ENCODE measurements at regions not wholly inside any gene's neighbourhood (a gene's known extent, or its start where the extent isn't known, plus 50 kb on each side); places are given as distances from the start of the nearest gene placed in this dataset.
"Not testable (repeated sequence)": the region's sequence is repeated elsewhere in the genome, so short reads cannot be mapped to it uniquely, and the experiment has no call there.

- no peak for DNase-seq
Observed at GRCh38 chr13:58889474-58889873, 1257.9 kb downstream of the PCDH17 start.

GRCh38 chr13:58893396-58893795 is 1261.9 kb downstream of the PCDH17 start:
- DNase-seq = no peak

- peak in 1 of 51 donors; percentile 0 for DNase-seq
Observed at GRCh38 chr13:58906329-58907007, 1257.3 kb downstream of the DIAPH3 start.

- no peak for DNase-seq
Observed at GRCh38 chr13:58907347-58907746, 1256.4 kb downstream of the DIAPH3 start.

GRCh38 chr13:58908019-58908679 is 1255.6 kb downstream of the DIAPH3 start:
- DNase-seq = no peak

GRCh38 chr13:58919551-58919950 is 1244.2 kb downstream of the DIAPH3 start:
- DNase-seq = no peak

GRCh38 chr13:58921129-58921528 is 1242.6 kb downstream of the DIAPH3 start:
- no peak for DNase-seq

- DNase-seq = no peak
Observed at GRCh38 chr13:58926858-58927257, 1236.9 kb downstream of the DIAPH3 start.

- DNase-seq = no peak
Observed at GRCh38 chr13:58933475-58933874, 1230.3 kb downstream of the DIAPH3 start.

GRCh38 chr13:58935689-58936088 is 1228.0 kb downstream of the DIAPH3 start:
- no peak for DNase-seq

- DNase-seq = no peak
Observed at GRCh38 chr13:58946274-58946673, 1217.5 kb downstream of the DIAPH3 start.

- DNase-seq = no peak
Observed at GRCh38 chr13:58949646-58950045, 1214.1 kb downstream of the DIAPH3 start.

- no peak for DNase-seq
Observed at GRCh38 chr13:58950911-58951310, 1212.8 kb downstream of the DIAPH3 start.

GRCh38 chr13:58953638-58954037 is 1210.1 kb downstream of the DIAPH3 start:
- DNase-seq = no peak

GRCh38 chr13:58955546-58956385 is 1208.0 kb downstream of the DIAPH3 start:
- no peak for DNase-seq

GRCh38 chr13:58958097-58958496 is 1205.6 kb downstream of the DIAPH3 start:
- not testable (repeated sequence) for DNase-seq

GRCh38 chr13:58960888-58961287 is 1202.8 kb downstream of the DIAPH3 start:
- no peak for DNase-seq

GRCh38 chr13:58963321-58963720 is 1200.4 kb downstream of the DIAPH3 start:
- no peak for DNase-seq

- DNase-seq = no peak
Observed at GRCh38 chr13:58964048-58964447, 1199.7 kb downstream of the DIAPH3 start.

GRCh38 chr13:58977085-58977484 is 1186.6 kb downstream of the DIAPH3 start:
- no peak for DNase-seq

GRCh38 chr13:58978331-58978730 is 1185.4 kb downstream of the DIAPH3 start:
- no peak for DNase-seq

GRCh38 chr13:58979851-58980250 is 1183.9 kb downstream of the DIAPH3 start:
- no peak for DNase-seq
